Tibial nerve (tissue), 4 donors: ENCODE measurements at regions not wholly inside any gene's neighbourhood (a gene's known extent, or its start where the extent isn't known, plus 50 kb on each side); places are given as distances from the start of the nearest gene placed in this dataset.

Experiments used
- DNase-seq, 2 donors: peaks; one replicate each; pipeline ENCODE4 v3.0.0-alpha.2; 2019; ENCODE audit warnings: low spot score in 2 of 2
- H3K27ac ChIP-seq, 4 donors: fragments of 200-600 bp; sonication (generic) in 3 of 4; one replicate each; pipeline ENCODE4 v1.5.1; 2017 to 2019; ENCODE audit warnings: mild to moderate bottlenecking in 1 of 4
- H3K27me3 ChIP-seq, 2 donors: fragments of 200-600 bp; sonication (generic) in 1 of 2; one replicate each; pipeline versions ENCODE4 v1.5.1 to v1.6.0; 2017 to 2019
- H3K36me3 ChIP-seq, 3 donors: fragments of 200-600 bp; sonication (generic); one replicate each; pipeline ENCODE4 v1.5.1; 2018 to 2019
- H3K4me1 ChIP-seq, 4 donors: fragments of 200-600 bp; sonication (generic) in 3 of 4; one replicate each; pipeline ENCODE4 v1.5.1; 2017 to 2019
- H3K4me3 ChIP-seq, 4 donors: fragments of 200-600 bp; sonication (generic) in 3 of 4; one replicate each; pipeline ENCODE4 v1.5.1; 2017 to 2019; ENCODE audit warnings: mild to moderate bottlenecking in 1 of 4, moderate library complexity in 1 of 4
- H3K9me3 ChIP-seq, 4 donors: fragments of 200-600 bp; sonication (generic) in 3 of 4; one replicate each; pipeline ENCODE4 v1.5.1; 2017 to 2019
- CTCF ChIP-seq, 5 experiments: fragments of 200-600 bp in 3 of 5; fragments of 450-650 bp in 2 of 5; sonication (generic) in 3 of 5; IDR thresholded peaks; one replicate each; pipeline ENCODE4 v1.5.1; 2016 to 2019; ENCODE audit warnings: antibody characterized with exemption in 5 of 5, mild to moderate bottlenecking in 3 of 5, moderate library complexity in 2 of 5
- EP300 ChIP-seq, 2 donors: sonication (generic); formaldehyde crosslinking; IDR thresholded peaks; one replicate each; pipeline ENCODE4 v1.6.1; 2017; ENCODE audit warnings: antibody characterized with exemption in 2 of 2, mild to moderate bottlenecking in 1 of 2
- POLR2A ChIP-seq, 2 donors: fragments of 450-650 bp; IDR thresholded peaks; one replicate each; pipeline ENCODE4 v1.6.1; 2017; ENCODE audit warnings: antibody characterized with exemption in 2 of 2, mild to moderate bottlenecking in 2 of 2, moderate library complexity in 2 of 2
- WGBS, 2 donors: methylation state at CpG; one replicate each; pipeline ENCODE4 v1.1.5; 2018; 5-methylcytosine and 5-hydroxymethylcytosine counted together

- no peak for DNase-seq
- no peak for TF ChIP-seq POLR2A (IDR thresholded peaks at IDR 0.05)
- no peak for TF ChIP-seq EP300 (IDR thresholded peaks at IDR 0.05)
- TF ChIP-seq CTCF (IDR thresholded peaks at IDR 0.05), result no peak
- WGBS, 2 donors, result 67 to 74% methylated on average over 2 of the region's 2 CpGs
- Histone ChIP-seq H3K4me1 (no peaks in the 10 kb centered on the region), H3K27ac (no peak overlapping the region), H3K27me3 (no peaks in the 10 kb centered on the region), H3K9me3 (no peaks in the 10 kb centered on the region), H3K36me3 (no peaks in the 10 kb centered on the region), H3K4me3 (no peak overlapping the region)
Observed at GRCh38 chr3:77707281-77707680, 667.4 kb downstream of the ROBO2 start.

GRCh38 chr3:77709155-77709554 is 669.3 kb downstream of the ROBO2 start:
- H3K4me3 ChIP-seq, result no peak overlapping the region
- H3K36me3 ChIP-seq, result no peaks in the 10 kb centered on the region
- no peaks in the 10 kb centered on the region for H3K9me3 ChIP-seq
- no peaks in the 10 kb centered on the region for H3K4me1 ChIP-seq
- WGBS, 2 donors, result 80 to 83% methylated on average over 2 of the region's 2 CpGs
- no peak for DNase-seq
- no peaks in the 10 kb centered on the region for H3K27me3 ChIP-seq
- H3K27ac ChIP-seq, result no peak overlapping the region
- no peak for TF ChIP-seq CTCF (IDR thresholded peaks at IDR 0.05)
- TF ChIP-seq EP300 (IDR thresholded peaks at IDR 0.05), result no peak
- TF ChIP-seq POLR2A (IDR thresholded peaks at IDR 0.05), result no peak

GRCh38 chr3:77718311-77718710 is 678.4 kb downstream of the ROBO2 start:
- DNase-seq, result no peak
- Histone ChIP-seq H3K4me1 (no peaks in the 10 kb centered on the region), H3K9me3 (no peaks in the 10 kb centered on the region), H3K4me3 (no peak overlapping the region), H3K27me3 (no peaks in the 10 kb centered on the region), H3K36me3 (no peaks in the 10 kb centered on the region), H3K27ac (no peak overlapping the region)
- 28 to 40% methylated on average over 2 of the region's 2 CpGs for WGBS, 2 donors
- no peak for TF ChIP-seq POLR2A (IDR thresholded peaks at IDR 0.05)
- no peak for TF ChIP-seq EP300 (IDR thresholded peaks at IDR 0.05)
- TF ChIP-seq CTCF (IDR thresholded peaks at IDR 0.05), result no peak

GRCh38 chr3:77720460-77720971 is 680.6 kb downstream of the ROBO2 start:
- H3K9me3 ChIP-seq, result no peaks in the 10 kb centered on the region

GRCh38 chr3:77726517-77726916 is 686.6 kb downstream of the ROBO2 start:
- Histone ChIP-seq H3K36me3 (no peaks in the 10 kb centered on the region), H3K4me1 (no peaks in the 10 kb centered on the region), H3K27ac (no peak overlapping the region), H3K4me3 (no peak overlapping the region), H3K9me3 (no peaks in the 10 kb centered on the region), H3K27me3 (no peaks in the 10 kb centered on the region)
- DNase-seq, result no peak
- WGBS, 2 donors, result 33 to 37% methylated on average over 1 of the region's 1 CpG
- TF ChIP-seq POLR2A (IDR thresholded peaks at IDR 0.05) (no peak), CTCF (IDR thresholded peaks at IDR 0.05) (no peak), EP300 (IDR thresholded peaks at IDR 0.05) (no peak)

More at GRCh38 chr3:77720460-77720971, 680.6 kb downstream of the ROBO2 start:
- Histone ChIP-seq H3K4me1 (no peaks in the 10 kb centered on the region), H3K27ac (no peak overlapping the region), H3K27me3 (no peaks in the 10 kb centered on the region), H3K36me3 (no peaks in the 10 kb centered on the region), H3K4me3 (no peak overlapping the region)
- no peak for DNase-seq
- TF ChIP-seq CTCF (IDR thresholded peaks at IDR 0.05) (no peak), POLR2A (IDR thresholded peaks at IDR 0.05) (no peak), EP300 (IDR thresholded peaks at IDR 0.05) (no peak)
